NCI-H446 treated with DMSO at 0.1 percent for 48 hours (cell line): ENCODE measurements at regions not wholly inside any gene's neighbourhood (a gene's known extent, or its start where the extent isn't known, plus 50 kb on each side); places are given as distances from the start of the nearest gene placed in this dataset.
"Not testable (repeated sequence)": the region's sequence is repeated elsewhere in the genome, so short reads cannot be mapped to it uniquely, and the experiment has no call there.

Source experiments
- DNase-seq: peaks from one replicate; lab custom pipeline; 2025; lab: John Stamatoyannopoulos, UW

GRCh38 chr20:11511821-11512220 is 405.9 kb upstream of the BTBD3 start:
- DNase-seq, result no peak

- DNase-seq, result not testable (repeated sequence)
These were observed 404.4 kb upstream of the BTBD3 start for GRCh38 chr20:11513241-11513745.

- no peak for DNase-seq
These were observed 401.2 kb upstream of the BTBD3 start for GRCh38 chr20:11516448-11516847.

GRCh38 chr20:11520596-11520995 is 397.1 kb upstream of the BTBD3 start:
- no peak for DNase-seq

- no peak for DNase-seq
These were observed 396.0 kb upstream of the BTBD3 start for GRCh38 chr20:11521476-11522365.

- no peak for DNase-seq
These were observed 395.3 kb upstream of the BTBD3 start for GRCh38 chr20:11522366-11522741.

- no peak for DNase-seq
These were observed 388.6 kb upstream of the BTBD3 start for GRCh38 chr20:11529047-11529446.

- DNase-seq, result no peak
These were observed 380.7 kb upstream of the BTBD3 start for GRCh38 chr20:11537032-11537431.

GRCh38 chr20:11539450-11539849 is 378.2 kb upstream of the BTBD3 start:
- DNase-seq, result no peak

- DNase-seq, result no peak
These were observed 377.1 kb upstream of the BTBD3 start for GRCh38 chr20:11540558-11540957.

- no peak for DNase-seq
These were observed 375.0 kb upstream of the BTBD3 start for GRCh38 chr20:11542645-11543044.

GRCh38 chr20:11544029-11544678 is 373.5 kb upstream of the BTBD3 start:
- peak; percentile 24 for DNase-seq

- no peak for DNase-seq
These were observed 370.8 kb upstream of the BTBD3 start for GRCh38 chr20:11546939-11547338.

- peak; percentile 70 for DNase-seq
These were observed 368.3 kb upstream of the BTBD3 start for GRCh38 chr20:11549172-11550103.

GRCh38 chr20:11550657-11551338 is 366.9 kb upstream of the BTBD3 start:
- no peak for DNase-seq

GRCh38 chr20:11551479-11551878 is 366.2 kb upstream of the BTBD3 start:
- no peak for DNase-seq

GRCh38 chr20:11553603-11554002 is 364.1 kb upstream of the BTBD3 start:
- DNase-seq, result no peak

GRCh38 chr20:11555510-11555909 is 362.2 kb upstream of the BTBD3 start:
- no peak for DNase-seq

- DNase-seq, result no peak
These were observed 361.3 kb upstream of the BTBD3 start for GRCh38 chr20:11556410-11556809.

- no peak for DNase-seq
These were observed 353.2 kb upstream of the BTBD3 start for GRCh38 chr20:11564491-11564890.

- DNase-seq, result peak; percentile 59
These were observed 348.5 kb upstream of the BTBD3 start for GRCh38 chr20:11569163-11569562.

- DNase-seq, result no peak
These were observed 344.2 kb upstream of the BTBD3 start for GRCh38 chr20:11573507-11573906.
